NCI-H345 treated with DMSO at 0.1 percent for 48 hours (cell line): ENCODE measurements at regions not wholly inside any gene's neighbourhood (a gene's known extent, or its start where the extent isn't known, plus 50 kb on each side); places are given as distances from the start of the nearest gene placed in this dataset.

Experiments
- DNase-seq: peaks from one replicate; lab custom pipeline; 2025; ENCODE audit not compliant: unreplicated experiment; lab: John Stamatoyannopoulos, UW

DNA sequence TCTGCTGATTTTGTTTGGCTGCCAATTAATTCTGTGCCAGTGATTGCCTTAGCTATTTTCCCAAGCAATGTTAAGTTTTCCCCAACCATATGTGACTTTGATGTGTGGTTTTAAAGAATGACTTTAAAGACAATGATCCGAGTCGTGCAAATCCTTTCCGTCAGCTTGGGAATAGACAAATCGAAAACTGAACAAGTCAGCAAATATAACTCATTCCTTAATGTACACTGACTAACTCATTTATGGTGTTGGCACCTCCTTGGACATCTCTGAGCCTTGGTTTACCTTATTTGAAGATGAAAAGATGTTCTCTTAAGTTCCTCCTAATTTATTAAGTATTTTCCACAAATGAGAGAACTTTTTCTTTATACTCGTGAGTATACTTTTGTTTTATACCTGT, 249.4 kb upstream of the SLCO3A1 start:
- no peak for DNase-seq

DNA sequence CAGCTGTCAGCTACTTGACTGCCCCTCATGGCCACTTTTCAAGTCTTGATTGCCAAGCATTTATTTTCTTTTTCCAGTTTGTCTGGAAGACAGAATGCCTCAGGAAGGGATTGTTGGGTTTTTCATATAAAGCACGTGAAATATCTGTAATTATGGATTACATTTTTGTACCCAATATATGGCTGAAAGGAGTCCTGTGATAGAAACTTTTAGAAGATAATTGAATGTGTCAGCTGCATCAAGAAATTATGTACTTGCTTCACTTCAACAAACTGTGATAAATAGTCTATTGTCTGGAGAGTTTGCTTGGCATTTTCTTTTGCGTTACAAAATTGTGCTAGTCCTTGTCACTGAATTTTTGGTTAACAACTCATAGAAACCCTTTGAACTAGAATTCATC, 247.9 kb upstream of the SLCO3A1 start:
- no peak for DNase-seq

DNA sequence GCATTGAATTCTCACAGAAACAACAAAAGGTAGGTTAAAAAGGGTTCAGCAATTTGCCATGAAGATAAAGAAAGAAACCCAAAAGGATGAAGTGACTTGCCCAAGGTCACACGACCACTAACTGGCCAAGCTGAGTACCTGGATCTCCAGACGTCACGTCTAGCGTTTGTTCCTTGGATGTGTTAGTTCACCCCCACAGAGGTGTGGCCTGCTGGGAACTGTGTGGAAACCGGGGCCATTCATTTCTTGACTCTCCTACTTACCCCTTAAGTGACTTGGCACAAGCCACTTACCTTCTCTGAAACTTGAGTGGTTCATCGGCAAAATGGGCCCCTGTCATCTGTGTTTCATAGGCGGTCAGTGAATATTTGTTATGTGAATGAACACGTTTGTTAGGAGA, 244.3 kb upstream of the SLCO3A1 start:
- DNase-seq = no peak

DNA sequence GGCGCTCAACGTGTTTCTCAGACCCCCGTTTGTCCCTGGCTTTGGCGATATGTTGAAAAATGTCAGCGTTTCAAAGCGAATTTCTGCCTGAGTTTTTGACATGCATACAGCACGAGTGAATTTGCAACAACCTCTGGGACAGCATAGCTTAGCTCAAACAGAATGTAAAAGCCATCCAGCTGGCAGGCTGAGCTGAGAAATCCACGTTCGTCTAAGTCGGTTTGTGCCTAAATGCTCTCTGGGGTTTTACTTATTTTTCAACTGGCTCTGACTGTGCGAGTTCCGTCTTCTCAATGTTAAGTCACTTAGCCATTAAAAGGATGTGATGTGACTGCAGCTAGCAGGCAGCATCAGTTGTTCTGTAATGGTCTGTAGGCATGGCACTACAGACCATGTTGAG, 243.5 kb upstream of the SLCO3A1 start:
- no peak for DNase-seq

DNA sequence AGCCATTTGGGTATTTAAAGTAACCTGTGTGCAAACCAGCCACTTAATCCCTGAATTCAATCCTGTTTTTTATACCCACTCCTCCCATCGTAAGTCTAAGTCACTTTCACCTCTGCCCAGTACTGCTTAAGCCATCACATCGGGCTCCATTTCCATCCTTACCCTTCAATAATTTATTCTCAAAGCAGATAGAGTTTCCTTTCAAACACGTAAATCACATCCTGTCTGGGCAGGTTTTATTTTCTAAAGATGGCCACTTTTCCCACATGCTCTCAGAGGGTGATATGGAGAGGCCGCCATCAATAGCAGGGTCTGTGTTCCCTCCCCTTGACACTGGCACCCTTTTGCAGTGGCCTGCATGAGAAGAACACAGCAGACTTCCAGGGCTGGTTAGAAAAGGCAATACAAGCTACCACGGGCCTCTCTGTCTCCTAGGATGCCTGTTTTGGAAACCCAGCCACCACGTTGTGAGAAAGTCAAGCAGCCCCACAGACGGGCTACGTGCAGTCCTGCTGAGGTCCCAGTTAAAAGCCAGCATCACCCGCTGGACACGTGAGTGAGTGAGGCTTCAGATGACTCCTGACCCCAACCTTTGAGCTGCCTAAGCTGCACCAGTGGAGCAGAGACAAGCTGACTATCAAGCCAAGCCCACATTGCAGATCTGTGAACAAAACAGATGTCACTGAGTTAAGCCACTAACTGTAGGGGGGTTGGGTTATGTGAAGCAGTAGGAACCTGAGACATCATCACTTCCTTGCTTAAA, 241.8 kb upstream of the SLCO3A1 start:
- DNase-seq = no peak

DNA sequence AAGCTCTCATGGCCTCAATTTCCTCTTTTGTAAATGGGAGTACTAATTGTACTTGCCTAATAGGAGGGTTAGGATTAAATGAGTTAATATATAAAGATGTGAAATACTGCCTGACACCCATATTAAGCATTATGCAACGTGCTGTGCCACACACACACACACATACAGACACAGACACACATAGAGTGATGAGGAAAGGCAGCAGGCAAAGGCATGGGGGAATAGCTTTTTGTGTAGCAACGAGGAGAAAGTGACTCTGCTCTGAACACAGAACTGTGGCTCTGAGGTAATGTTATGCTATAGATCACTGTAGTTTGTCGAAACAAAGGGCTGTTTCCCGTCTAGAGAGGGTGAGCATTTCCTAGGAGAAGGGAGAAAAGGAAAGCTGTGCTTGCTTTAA, 233.3 kb upstream of the SLCO3A1 start:
- no peak for DNase-seq

DNA sequence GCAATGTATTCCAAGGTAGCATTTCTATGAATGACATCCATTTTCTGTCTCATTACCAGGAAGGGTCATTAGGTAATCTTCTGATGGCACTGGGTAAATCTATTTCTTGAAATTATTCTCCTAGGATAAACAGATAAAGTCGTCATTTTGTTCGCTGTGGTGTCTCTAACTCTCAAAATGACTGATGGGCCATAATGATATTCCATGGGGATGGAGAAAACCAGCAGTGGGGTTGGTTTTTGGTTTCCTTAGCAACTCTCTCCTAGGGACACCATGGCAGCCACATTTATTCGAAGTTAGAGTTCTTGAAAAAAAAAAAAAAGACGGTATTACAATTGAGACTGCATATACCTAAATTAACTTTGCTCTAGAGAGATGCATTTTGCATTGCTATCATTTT, 231.3 kb upstream of the SLCO3A1 start:
- no peak for DNase-seq

DNA sequence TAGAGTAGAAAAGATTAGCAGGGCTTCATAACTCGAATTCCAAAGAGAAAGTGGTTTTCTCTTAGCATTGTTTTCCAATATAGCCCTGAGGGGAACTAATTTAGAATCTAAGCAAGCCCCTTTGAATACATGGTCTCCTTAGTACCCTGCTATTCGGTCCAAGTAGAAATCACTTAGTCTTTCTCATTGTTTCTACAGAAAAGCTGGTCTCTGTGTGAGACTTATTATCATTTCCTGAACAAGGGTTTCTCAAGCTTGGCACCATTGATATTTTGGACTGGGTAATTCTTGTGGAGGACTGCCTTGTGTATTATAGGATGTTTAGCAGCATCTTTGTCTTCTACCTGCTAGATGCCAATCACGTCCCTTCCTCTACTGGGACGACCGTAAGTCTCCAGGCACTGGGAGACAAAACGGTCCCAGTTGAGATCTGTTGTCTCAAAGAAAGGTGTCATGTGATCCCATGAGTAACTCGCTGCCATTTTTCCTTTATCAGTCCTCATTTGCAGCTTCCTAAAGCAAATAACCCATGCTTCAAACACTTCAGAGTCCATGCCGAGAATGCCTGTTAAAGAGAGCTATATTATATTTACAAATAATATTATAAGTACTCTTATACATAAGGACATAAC, 230.7 kb upstream of the SLCO3A1 start:
- no peak for DNase-seq

DNA sequence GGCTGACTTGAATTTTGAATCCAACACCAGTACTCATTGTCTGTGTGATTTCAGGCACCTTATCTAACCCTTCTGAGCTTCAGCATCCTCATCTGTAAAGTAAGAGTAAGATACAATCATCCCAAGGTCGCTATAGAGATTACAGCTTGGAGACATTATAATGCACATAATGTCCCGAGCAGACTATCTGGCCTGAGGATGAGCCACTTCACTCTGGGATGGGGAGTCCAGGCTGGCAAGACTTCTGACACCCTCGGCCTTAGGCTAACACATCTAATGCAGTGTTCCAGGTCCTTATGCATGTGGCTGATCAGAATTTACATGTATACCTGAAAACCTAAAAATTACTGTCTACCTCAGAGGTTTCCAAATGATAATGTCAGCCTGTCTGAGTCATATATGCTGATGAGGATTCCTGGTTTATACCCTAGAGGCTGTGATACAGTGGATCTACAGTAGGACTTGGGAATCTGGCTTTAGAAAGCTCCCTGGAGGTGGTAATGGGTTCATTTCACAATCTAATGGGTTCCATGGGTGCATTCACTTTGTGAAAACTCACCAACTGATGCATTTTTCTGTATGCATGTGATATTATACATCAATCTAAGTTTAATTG, 229.0 kb upstream of the SLCO3A1 start:
- no peak for DNase-seq

DNA sequence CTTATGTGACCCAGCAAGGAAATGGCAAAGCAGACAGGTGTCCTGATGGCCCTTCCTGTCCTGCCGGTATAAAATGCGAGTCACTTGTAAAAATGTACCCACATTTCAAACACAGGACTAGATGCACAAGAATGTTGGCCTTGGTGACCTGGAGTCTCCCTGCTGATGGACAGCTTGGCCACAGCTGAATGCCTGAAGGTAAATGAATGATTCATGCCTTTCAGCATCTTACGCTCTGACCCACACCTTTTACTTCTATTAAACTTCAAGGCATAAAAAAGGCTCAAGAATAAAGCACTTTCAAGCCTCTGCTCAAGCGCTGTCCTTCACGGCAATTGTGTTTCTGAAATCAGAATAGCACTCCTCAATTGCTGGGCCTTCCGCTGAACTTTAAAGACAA, 228.0 kb upstream of the SLCO3A1 start:
- no peak for DNase-seq

DNA sequence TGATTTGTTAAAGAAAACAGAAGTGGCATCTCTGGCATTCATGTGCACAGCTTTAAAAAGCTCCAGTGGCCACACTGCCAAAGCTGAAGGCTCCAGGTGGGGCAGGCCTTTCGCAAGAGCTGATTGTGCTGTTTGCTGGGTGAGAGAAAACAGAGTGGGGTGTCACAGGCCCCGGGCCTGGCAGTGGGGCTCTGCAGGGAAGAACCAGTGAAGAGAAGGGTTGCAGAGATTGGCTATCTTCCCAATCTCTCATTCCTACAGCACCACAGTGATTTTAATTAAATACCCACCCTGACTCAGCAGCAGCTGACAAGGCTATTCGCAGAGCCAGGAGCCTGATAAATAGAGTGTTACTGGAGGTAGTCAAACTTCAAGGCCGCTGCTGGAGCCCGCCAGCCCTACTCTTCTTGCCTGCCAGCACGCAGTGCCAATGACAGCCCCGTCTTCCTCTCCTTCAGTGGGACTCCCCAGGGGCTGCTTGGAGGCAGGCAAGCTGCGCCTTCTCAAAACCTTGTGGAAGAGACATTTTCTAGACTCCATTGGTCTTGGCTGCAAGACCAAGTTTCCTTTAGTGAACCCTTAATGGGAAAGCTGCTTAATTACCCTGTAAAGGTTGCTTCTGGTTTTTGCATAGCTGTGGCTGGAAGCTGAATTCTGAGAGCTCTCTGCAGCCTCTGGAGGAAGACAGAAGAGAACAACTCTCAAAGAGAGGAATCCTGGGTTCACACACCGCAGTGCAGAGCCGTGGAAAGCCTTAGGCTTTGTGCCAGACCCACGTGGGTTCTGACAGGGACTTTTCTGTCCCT, 225.8 kb upstream of the SLCO3A1 start:
- DNase-seq = no peak

DNA sequence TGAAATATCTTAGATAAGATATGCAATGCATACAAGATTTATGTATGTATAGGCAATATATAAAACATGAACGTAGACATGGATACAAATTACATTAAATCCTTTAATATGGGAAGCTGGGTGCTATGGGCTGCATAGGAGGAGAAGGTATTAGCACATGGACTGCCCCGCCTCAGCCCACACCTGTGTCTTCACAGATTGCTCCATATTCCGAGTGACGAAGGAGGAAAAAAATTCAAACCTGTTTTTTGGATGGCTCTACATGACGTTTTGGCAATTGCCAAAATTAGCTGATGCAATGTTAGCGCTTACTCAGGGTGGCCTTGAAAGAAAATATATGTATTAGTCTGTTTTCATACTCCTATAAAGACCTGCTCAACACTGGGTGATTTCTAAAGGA, 223.4 kb upstream of the SLCO3A1 start:
- DNase-seq = no peak

DNA sequence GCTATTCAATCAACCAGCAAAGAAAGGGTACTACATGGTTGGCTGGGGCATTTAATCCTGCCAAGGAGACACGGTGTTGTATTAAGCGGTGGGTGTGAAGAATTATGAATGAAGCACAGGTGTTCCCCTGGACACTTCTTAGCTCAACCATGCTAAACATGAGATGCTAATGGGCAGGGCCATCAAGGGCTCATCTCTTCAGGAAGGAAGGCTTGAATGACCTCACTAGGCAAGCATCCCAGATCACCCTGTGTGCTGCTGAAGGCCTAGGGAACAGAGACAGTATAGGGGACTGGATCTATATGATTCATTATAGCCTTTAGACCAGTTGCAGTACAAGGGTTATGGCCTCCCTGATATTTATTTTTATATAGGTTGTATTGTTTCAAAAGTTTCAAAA, 221.3 kb upstream of the SLCO3A1 start:
- no peak for DNase-seq

DNA sequence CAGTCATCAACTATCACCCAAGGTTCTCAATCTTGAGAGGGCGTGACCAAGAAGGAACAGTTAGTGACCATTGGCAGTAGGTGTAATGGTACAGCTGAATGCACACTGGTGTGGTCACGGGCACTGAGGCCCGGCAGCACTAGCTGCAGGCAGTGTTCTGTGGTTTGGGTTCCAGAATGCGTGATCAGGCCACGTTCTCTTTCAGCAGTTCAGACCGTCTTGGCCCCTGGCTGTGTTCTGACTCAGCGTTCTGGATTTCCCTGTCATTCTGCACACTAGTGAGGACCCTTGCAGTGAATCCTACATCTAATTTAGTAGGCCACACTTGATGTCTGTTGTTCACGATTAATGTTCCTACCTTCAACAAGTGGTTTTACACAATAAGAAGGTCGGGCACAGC, 220.5 kb upstream of the SLCO3A1 start:
- DNase-seq = no peak

DNA sequence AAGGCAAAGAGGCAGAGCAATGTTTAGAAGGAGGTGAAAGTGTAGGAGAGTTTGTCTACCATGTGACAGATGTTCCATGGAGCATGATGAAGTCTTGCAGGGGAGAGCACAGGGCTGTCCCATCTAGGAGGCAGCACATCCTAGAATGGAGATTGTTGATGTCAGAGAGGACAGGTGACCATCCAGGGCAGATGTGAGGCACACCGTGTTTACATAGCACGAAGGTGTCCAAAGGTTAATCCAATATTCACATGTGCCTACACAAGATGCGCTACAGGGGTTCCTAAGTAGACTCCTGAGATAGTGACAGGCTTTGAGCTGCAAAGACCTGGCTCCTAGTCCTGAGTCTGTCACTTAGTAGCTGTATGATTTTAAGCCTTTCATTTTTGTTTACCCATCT, 219.3 kb upstream of the SLCO3A1 start:
- DNase-seq = no peak

DNA sequence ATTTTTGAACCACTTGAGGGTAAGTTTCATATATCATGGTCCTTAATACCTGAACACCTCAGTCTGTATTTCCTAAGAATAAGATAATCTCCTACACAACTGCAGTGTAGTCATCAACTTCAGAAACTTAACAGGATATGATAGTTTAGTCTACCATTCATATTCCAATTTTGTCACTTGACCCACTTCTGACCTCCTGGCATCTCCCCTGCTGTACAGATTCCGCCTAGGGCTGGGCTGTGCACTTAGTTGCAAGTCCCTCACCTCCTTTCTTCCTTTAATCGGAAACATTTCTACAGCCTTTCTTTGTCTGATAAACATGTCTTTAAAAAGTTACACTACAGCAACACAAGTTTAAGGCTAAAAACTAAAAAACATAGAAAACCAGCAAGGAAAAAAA, 218.4 kb upstream of the SLCO3A1 start:
- DNase-seq = no peak

DNA sequence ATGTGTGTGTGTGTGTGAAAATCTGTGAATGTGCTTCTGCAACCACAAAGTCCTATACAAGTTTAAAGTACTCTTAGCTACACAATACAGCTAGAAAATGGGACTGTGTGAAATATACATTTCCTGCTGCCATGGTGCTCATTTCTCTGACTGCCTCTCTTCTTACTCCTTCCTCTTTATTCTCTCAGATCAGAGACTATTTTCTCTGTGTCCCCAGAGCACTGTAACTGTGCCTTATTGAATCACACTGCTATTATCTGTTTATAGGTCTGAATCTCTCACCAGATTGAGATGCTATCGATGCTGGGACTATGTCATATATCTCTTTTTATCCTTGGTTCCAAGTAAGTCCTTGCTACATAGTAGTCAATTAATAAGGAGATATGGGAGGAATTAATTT, 217.9 kb upstream of the SLCO3A1 start:
- DNase-seq = no peak

DNA sequence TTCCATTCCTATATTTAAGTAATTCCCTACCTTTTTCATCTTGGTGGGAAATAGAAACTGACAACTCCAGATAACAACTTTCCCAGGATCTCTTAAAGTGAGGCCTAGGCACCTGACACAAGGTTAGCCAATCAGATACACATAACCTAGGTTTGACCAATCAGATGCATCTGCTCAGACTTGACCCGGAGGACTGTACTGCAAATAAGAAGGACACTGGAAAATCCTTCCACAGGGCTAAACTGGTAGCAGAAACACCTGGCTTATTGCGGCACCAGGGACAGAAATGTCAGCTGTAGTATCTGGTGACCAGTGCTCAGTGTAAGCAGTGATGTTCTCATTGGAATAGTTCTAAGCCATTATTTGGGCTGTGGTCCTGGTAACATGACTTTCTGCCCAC, 204.5 kb upstream of the SLCO3A1 start:
- DNase-seq = no peak

DNA sequence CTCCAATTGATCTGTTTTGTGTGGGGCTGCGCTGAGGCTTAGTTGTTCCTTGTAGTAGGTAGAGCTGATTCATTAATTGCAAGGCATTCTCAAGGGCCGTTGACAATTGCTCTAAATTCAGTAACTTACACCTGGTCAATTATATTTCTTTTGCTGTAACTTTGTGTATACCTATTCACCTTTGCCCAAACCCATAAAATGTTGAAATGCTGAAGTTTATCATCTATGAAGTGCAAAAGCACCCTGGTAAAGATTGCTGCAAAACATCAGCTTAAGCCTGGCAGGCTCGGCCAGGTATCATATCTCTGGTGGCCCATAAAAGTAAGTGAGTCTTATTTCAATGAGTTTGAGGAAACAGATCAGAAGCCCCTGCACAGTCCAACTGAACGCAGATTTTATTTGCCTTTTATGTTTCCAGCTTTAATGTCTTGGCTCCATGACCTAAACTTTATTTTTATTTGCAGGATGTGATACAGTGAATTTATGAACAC, 203.6 kb upstream of the SLCO3A1 start:
- no peak for DNase-seq

DNA sequence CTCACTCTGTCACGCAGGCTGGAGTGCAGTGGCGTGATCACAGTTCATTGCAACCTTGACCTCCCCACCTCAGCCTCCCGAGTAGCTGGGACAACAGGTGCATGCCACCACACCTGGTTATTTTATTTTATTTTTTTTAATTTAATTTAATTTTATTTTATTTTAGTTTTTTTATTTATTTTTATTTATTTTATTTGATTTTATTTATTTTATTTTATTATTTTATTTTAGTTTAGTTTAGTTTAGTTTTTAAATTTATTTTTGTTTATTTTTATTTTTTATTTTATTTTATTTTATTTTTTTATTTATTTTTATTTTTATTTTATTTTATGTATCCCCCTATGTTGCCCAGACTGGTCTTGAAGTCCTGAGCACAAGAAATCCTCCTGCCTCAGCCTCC, 202.3 kb upstream of the SLCO3A1 start:
- DNase-seq = no peak

DNA sequence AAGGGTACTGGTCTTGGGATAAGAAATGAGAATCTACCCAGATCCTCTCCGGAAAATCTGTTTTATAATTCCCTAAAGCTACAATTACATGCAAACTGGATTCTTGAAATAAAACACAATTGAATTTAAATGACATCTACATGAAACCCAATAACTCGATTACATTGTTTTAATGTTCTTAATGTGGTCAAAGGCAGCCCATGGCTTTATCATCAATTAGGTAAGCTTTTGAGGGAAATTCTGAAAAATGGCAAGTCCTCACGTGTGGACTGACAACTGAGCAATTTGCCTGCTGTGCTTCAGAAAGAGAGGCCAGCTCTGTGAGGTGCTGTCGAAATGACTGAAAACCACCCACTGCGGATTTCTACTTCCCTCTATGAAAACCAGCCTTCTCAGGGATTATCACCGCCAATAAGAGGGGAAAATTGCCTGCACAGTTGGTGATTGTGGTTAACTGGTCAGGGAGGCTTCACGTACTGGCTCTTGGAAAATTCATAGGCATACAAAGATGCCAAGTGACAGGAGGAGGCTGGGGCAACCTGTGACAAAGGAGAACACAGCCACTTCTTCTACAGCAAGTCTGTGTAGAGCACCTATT, 200.8 kb upstream of the SLCO3A1 start:
- no peak for DNase-seq
